ENCODE measurements at regions not wholly inside any gene's neighbourhood (a gene's known extent, or its start where the extent isn't known, plus 50 kb on each side); places are given as distances from the start of the nearest gene placed in this dataset.

- no peak overlapping the region for H3K4me3 Mint-ChIP-seq
- H3K27me3 Mint-ChIP-seq (ENCODE audit: low read depth): peaks cover 29% of the 10 kb centered on the region
- no peaks in the 10 kb centered on the region for H3K9me3 Mint-ChIP-seq
- no peaks in the 10 kb centered on the region for H3K4me1 Mint-ChIP-seq (ENCODE audit: low read depth)
- no peak for DNase-seq
- ATAC-seq (replicated peaks in 1 of 2): no peak
- no peak overlapping the region for H3K27ac Mint-ChIP-seq
- no peaks in the 10 kb centered on the region for H3K36me3 Mint-ChIP-seq (ENCODE audit: insufficient read depth in 2 of 2)
These were observed 61.4 kb upstream of the LRRC55 start for GRCh38 chr11:57120192-57120965.

- H3K27me3 Mint-ChIP-seq (ENCODE audit: low read depth): peaks cover 39% of the 10 kb centered on the region
- H3K4me3 Mint-ChIP-seq: no peak overlapping the region
- H3K4me1 Mint-ChIP-seq (ENCODE audit: low read depth): no peaks in the 10 kb centered on the region
- no peaks in the 10 kb centered on the region for H3K9me3 Mint-ChIP-seq
- no peak overlapping the region for H3K27ac Mint-ChIP-seq
- ATAC-seq (replicated peaks in 1 of 2) (no peak), DNase-seq (no peak)
- H3K36me3 Mint-ChIP-seq (ENCODE audit: insufficient read depth in 2 of 2): no peaks in the 10 kb centered on the region
These were observed 59.8 kb upstream of the LRRC55 start for GRCh38 chr11:57121996-57122395.

DNA sequence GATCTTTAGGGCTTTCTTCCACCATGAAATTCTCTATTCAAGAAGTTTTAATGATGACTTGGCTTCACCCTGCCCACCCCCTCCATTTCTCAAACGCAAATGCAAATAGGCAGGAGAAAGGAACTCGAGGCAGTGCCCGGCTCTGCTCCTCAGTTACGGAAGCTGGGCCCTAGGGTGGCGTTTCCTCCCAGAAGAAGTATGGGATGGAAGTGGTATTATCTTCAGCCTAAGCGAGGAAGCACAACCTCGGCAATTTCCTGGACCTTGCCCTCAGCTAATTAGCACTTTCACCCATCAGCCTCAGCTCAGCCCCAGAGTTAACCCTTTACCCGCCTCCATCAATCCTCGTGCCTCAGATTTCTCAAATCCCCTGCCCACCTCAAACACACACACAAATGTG, 58.2 kb upstream of the LRRC55 start:
- H3K36me3 Mint-ChIP-seq (ENCODE audit: insufficient read depth in 2 of 2): no peaks in the 10 kb centered on the region
- DNase-seq: no peak
- H3K27me3 Mint-ChIP-seq (ENCODE audit: low read depth): peaks cover 40% of the 10 kb centered on the region
- H3K4me3 Mint-ChIP-seq: no peak overlapping the region
- H3K9me3 Mint-ChIP-seq: no peaks in the 10 kb centered on the region
- ATAC-seq (replicated peaks in 1 of 2): no peak
- no peak overlapping the region for H3K27ac Mint-ChIP-seq
- H3K4me1 Mint-ChIP-seq (ENCODE audit: low read depth): no peaks in the 10 kb centered on the region

DNA sequence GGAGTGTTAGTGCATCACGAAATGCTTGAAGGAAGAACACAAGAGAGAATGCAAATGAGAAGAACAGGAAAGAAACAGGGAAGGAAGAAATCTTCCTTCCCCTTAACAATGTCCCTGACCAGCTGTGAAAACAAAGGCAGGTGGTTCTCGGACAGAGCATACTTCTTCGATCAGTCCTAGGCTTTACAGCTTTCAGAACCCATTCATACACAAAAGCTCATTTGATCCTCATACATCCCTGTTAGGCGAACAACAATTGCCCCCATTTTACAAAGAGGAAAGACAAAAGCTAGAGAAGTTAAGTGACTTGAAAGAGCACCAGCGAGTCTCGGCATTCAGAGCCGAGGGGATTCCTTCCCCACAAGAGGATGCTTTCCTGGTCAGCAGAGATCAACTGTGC, 57.2 kb upstream of the LRRC55 start:
- DNase-seq (no peak), ATAC-seq (replicated peaks in 1 of 2) (no peak)
- no peak overlapping the region for H3K27ac Mint-ChIP-seq
- H3K4me3 Mint-ChIP-seq: no peak overlapping the region
- H3K36me3 Mint-ChIP-seq (ENCODE audit: insufficient read depth in 2 of 2): no peaks in the 10 kb centered on the region
- no peaks in the 10 kb centered on the region for H3K4me1 Mint-ChIP-seq (ENCODE audit: low read depth)
- no peaks in the 10 kb centered on the region for H3K9me3 Mint-ChIP-seq
- peaks cover 46% of the 10 kb centered on the region for H3K27me3 Mint-ChIP-seq (ENCODE audit: low read depth)

GRCh38 chr11:57124917-57125316, 56.8 kb upstream of the LRRC55 start:
- H3K27me3 Mint-ChIP-seq (ENCODE audit: low read depth): peaks cover 49% of the 10 kb centered on the region
- H3K4me1 Mint-ChIP-seq (ENCODE audit: low read depth): no peaks in the 10 kb centered on the region
- no peak overlapping the region for H3K27ac Mint-ChIP-seq
- DNase-seq: no peak
- no peak overlapping the region for H3K4me3 Mint-ChIP-seq
- no peaks in the 10 kb centered on the region for H3K36me3 Mint-ChIP-seq (ENCODE audit: insufficient read depth in 2 of 2)
- no peak for ATAC-seq (replicated peaks in 1 of 2)
- H3K9me3 Mint-ChIP-seq: no peaks in the 10 kb centered on the region

- H3K27me3 Mint-ChIP-seq (ENCODE audit: low read depth): peaks cover 55% of the 10 kb centered on the region
- no peaks in the 10 kb centered on the region for H3K9me3 Mint-ChIP-seq
- no peaks in the 10 kb centered on the region for H3K36me3 Mint-ChIP-seq (ENCODE audit: insufficient read depth in 2 of 2)
- H3K4me3 Mint-ChIP-seq: no peak overlapping the region
- no peaks in the 10 kb centered on the region for H3K4me1 Mint-ChIP-seq (ENCODE audit: low read depth)
- DNase-seq (no peak), ATAC-seq (replicated peaks in 1 of 2) (no peak)
- H3K27ac Mint-ChIP-seq: no peak overlapping the region
These were observed 54.9 kb upstream of the LRRC55 start for GRCh38 chr11:57126766-57127400.

DNA sequence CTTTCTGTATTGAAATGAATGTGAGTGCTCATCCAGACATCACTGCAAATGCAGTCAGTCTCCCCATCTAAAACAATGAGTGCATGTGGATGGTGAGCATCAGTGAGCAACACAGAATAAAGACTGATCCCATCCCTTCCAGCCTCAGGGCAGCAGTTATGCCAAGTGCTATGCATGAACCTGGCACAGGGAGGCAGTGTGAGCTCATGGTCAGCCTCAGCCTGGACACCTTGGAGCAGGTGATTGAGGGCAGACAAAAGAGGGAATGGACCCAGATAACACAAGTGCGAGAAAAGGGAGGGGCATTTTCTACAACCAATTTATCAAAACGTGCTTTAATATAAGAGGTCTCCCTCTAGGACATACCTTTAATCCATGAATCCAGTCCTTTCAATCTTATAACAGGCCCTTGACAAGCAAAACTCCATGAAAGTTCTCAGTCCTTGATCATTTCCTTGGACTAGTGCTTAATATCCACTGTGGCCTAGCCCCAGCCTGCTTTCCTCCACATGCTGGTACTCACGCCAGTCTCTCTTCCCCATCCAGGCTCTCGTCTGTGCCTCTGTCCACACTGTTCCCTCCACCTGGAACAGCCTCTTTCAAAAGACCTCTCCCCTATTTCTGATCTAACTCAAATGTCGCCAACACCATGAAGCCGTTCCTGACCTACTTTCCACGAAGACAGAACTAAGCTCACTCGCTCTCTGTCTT, 50.5 kb upstream of the LRRC55 start:
- H3K27ac Mint-ChIP-seq: no peak overlapping the region
- DNase-seq (no peak), ATAC-seq (replicated peaks in 1 of 2) (no peak)
- H3K4me1 Mint-ChIP-seq (ENCODE audit: low read depth): no peaks in the 10 kb centered on the region
- no peak overlapping the region for H3K4me3 Mint-ChIP-seq
- H3K36me3 Mint-ChIP-seq (ENCODE audit: insufficient read depth in 2 of 2): no peaks in the 10 kb centered on the region
- peaks cover 30% of the 10 kb centered on the region for H3K27me3 Mint-ChIP-seq (ENCODE audit: low read depth)
- no peaks in the 10 kb centered on the region for H3K9me3 Mint-ChIP-seq

Measured in activated T-cell treated with anti-CD3 and anti-CD28 coated beads, Interleukin-2, amount 50 U/mL, for 72 hours (primary cell).